GM18868 (cell line): ENCODE measurements at regions not wholly inside any gene's neighbourhood (a gene's known extent, or its start where the extent isn't known, plus 50 kb on each side); places are given as distances from the start of the nearest gene placed in this dataset.
"Not testable (repeated sequence)": the region's sequence is repeated elsewhere in the genome, so short reads cannot be mapped to it uniquely, and the experiment has no call there.

Experiments used
- ATAC-seq: cut with Tn5 transposase; IDR thresholded peaks from one replicate; pipeline ENCODE4 v1.9.1; 2021; ENCODE audit warnings: mild to moderate bottlenecking, moderate library complexity; ENCODE audit not compliant: unreplicated experiment

- no peak for ATAC-seq
Measured at GRCh38 chr4:187098429-187098828, 374.8 kb upstream of the FAT1 start.

GRCh38 chr4:187103351-187103750, 379.7 kb upstream of the FAT1 start:
- ATAC-seq: no peak

- ATAC-seq: no peak
Measured at GRCh38 chr4:187108845-187109244, 385.2 kb upstream of the FAT1 start.

- no peak for ATAC-seq
Measured at GRCh38 chr4:187109636-187110035, 386.0 kb upstream of the FAT1 start.

- no peak for ATAC-seq
Measured at GRCh38 chr4:187118166-187118565, 394.5 kb upstream of the FAT1 start.

GRCh38 chr4:187118602-187119120, 395.0 kb upstream of the FAT1 start:
- ATAC-seq: no peak

GRCh38 chr4:187124331-187124730, 400.7 kb upstream of the FAT1 start:
- ATAC-seq: no peak

- ATAC-seq: no peak
Measured at GRCh38 chr4:187125062-187125461, 401.4 kb upstream of the FAT1 start.

GRCh38 chr4:187127456-187127855, 403.8 kb upstream of the FAT1 start:
- no peak for ATAC-seq

GRCh38 chr4:187128222-187128621, 404.6 kb upstream of the FAT1 start:
- ATAC-seq: no peak

GRCh38 chr4:187128976-187129375, 405.3 kb upstream of the FAT1 start:
- no peak for ATAC-seq

- not testable (repeated sequence) for ATAC-seq
Measured at GRCh38 chr4:187131826-187132225, 408.2 kb upstream of the FAT1 start.

GRCh38 chr4:187135878-187136277, 412.2 kb upstream of the FAT1 start:
- no peak for ATAC-seq

GRCh38 chr4:187139141-187139540, 415.5 kb upstream of the FAT1 start:
- ATAC-seq: no peak

GRCh38 chr4:187141101-187141500, 417.4 kb upstream of the FAT1 start:
- no peak for ATAC-seq

GRCh38 chr4:187149229-187149945, 425.7 kb upstream of the FAT1 start:
- no peak for ATAC-seq

- no peak for ATAC-seq
Measured at GRCh38 chr4:187157380-187157958, 433.8 kb upstream of the FAT1 start.

- no peak for ATAC-seq
Measured at GRCh38 chr4:187158003-187158402, 434.3 kb upstream of the FAT1 start.

- no peak for ATAC-seq
Measured at GRCh38 chr4:187160486-187160885, 436.8 kb upstream of the FAT1 start.

GRCh38 chr4:187166886-187167512, 443.3 kb upstream of the FAT1 start:
- no peak for ATAC-seq

- no peak for ATAC-seq
Measured at GRCh38 chr4:187171706-187172339, 448.2 kb upstream of the FAT1 start.

GRCh38 chr4:187172340-187172761, 448.7 kb upstream of the FAT1 start:
- ATAC-seq: no peak
